Left hindlimb (tissue), 1 donor: ENCODE measurements at regions not wholly inside any gene's neighbourhood (a gene's known extent, or its start where the extent isn't known, plus 50 kb on each side); places are given as distances from the start of the nearest gene placed in this dataset.
A peak's percentile ranks its signal among the peaks of the same experiment; 100 is the strongest.

Source experiments
- DNase-seq: peaks from one replicate; pipeline ENCODE4 v3.0.0-alpha.2; 2018

DNA sequence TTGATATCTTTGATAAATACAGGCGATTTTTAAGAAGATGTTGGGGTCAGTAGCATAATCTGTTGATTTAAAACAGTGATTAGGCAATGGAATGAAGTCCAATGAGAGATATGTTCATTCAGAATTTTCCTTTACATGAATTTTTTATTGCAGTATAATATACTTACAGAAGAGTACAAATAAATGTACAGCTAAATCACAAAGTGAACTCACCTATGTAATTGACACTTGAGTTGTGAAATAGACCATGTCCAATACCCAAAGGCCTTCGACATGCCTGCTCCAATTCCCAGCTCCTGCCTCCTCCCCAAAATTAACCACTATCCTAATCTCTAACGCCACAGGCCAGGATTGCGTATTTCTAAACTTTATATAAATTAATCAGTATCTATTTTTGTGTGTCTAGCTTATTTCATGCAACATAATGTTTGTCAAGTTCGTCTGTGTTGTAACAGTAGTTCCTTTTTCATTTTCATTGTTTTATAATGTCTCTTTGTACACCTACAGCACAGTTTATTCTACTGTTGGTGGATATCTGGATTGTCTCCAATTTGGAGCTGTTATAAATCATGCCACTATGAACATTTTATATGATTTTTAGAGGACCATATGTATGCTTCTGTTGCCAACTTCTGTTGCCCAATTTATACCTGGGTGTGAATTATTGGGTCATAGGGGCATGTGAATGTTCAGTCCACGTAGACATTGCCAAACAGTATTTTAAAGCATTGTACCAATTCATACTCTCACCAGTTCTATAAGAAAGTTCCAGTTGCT is 208.3 kb downstream of the TLE1 start:
- DNase-seq, result no peak

DNA sequence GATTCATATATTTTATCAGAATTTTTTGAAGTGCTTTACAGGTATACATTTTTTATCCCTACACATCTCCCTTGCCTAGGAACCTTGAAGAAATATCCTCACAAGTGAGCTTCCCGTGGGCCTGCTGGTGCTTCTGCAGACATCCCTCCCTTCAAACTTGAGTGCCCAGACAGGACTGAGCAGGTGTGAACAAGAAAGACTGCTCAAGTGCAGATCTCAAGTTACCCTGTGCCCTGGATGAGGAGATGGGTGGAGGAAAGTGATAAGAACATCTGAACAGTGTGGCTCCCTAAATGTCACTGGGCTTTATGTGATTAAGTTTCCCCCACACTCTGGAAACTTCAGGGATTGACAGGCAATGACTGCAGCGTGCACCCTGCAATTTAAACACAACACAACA is 209.8 kb downstream of the TLE1 start:
- DNase-seq, result no peak

DNA sequence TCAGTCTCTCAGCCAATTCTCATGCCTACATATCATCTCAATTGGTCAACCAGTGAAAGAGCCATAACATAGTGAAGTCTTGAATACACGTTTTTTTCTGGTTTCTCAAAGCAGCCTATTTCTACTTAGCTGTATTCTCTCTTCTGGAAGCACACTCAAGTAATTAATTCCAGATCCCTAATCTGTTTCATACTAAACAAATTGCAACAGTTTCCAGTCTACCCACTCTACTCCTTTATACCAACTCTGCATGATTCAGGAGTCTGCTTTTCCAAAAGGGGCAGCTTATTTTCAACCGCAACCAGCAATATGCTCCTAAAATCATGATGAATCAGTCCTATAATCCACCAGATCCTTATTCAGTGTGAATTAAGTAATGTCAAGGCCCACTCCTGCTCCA is 211.7 kb downstream of the TLE1 start:
- no peak for DNase-seq

DNA sequence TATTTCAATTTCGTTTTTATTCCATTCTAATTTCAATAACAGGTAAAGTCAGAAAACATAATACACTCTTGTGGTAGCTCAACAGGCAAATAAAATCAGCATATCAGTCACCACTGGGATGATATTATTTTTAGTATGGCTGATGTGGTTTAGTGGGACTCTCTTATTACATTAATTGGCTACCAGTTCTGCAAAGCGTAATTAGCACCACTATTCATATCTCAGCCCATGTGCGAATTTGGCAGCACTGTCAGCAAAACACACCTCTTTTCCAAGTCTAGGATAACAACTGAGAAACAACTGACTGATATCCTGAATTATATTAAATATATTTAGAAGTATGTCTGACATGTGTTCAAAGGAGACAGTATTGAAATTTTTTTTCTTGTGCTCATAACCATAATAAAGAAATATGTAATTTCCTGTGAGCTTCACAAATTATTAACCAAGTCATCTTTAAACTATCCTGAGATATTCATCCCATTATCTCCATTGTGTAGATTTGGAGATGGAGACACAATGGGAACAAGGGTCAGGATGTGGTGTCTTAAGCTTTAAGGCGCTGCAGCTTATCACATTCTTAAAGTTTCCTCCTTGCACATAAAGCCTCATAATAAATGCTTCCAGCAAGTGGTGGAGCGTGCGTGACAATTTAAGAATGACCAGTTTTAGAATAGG is 212.4 kb downstream of the TLE1 start:
- no peak for DNase-seq

DNA sequence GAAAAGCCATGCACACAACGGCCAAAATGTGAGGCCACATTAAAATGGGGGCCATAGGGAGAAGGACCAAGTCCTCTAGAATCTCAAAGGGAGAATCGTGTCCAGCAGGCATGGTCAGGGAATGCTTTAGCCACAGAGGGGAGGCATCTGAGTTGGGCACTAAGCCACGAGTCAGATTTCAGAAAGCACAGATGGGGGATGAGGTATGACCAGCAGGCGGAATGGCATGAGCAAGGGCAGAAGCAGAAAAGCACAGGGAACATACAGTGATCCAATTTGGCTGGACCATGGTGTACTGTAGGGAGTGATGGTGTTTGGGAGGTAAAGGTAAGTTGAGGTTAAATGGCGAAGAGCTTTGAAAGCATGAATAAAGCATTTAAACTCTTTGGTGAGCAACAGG is 214.6 kb downstream of the TLE1 start:
- DNase-seq, result no peak

DNA sequence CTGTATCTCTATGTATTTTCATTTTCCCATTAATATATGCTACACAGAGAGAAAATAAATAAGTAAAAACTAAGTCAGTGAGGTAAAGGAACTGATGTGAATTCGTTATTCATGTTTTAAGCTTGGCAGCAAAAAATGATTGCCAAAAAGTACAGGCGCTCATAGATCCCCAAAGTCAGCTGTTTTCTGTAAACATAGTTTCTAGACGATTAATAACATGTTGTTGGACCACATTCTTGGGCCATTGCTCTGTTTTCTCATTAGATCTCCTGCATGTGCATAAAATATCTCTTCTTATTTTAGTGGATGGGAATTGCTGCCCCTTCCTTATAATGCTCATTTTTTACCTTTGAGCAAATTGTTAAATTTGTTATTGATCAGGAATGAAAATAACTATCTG is 215.2 kb downstream of the TLE1 start:
- no peak for DNase-seq

DNA sequence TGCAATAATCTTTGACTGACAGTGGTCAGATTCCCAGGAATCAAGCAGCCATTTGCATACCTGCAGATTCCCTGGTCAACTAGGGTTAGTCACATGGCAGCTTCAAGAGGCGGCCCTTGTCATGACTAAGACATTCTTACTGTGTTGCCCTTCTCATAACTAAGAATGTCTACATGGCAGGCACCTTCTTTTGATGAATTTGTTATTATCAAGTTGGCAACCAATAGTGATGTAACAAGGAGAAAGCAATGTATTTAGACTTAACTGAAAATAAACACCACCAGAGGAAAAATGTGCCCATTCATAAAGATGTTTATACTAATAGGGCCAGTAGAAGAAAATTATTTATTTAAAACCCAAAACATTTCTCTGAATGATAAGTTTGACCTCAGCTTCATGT is 215.6 kb downstream of the TLE1 start:
- no peak for DNase-seq

DNA sequence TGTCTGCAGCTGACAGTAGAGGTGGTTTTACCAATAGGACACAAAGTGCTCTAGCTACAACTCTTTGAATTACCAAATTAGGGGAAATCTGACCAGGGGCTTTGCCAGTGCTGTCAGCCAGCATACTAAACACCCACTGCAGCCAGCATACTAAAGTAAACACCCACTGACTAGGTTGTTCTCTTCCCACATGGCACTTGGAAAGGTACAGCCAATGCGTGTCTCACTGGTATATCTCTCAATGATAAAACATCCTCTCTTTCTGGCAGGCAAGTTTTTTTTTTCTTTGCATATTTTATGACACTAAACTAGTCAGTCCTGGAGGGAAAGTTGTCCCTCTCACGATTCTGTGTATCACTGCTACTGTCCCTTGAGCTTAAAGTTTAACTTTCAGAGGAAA is 216.1 kb downstream of the TLE1 start:
- DNase-seq, result no peak

DNA sequence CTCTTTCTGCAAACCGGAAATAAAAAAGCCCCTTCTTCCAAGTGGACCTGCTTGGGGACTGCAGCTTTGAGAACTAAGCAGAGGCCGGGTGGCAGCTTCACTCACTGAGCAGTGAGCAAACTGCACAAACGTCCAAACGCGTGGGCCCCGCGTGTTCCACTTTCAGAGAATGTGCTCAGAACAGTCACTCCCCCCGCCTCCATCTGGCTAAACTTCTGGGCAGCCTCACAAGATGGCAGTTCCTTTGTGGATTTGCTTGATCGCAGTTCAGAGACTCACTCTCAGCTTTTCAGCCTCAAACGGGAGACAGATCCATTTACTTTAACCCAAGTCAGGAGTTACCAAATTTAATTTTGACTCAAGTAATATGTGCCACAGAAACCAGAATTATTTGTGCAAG is 216.6 kb downstream of the TLE1 start:
- DNase-seq, result no peak

DNA sequence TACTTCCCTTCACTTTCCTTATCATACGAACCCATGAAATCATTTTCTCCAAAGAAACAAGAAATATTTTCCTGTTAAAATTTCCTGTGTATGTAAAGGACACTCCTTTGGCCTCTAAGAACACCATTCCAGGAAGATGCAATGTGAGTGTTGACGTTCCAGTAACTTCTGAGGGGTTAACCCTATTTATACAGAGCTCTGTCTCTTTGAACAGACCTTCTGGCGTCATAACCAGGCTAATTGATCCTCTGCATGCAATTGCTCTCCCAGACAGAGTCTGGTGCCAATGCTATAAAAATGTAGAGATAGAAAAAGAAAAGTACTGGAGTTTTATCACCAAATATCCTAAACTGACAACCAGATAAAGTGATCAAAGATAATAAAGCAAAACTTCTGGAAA is 218.5 kb downstream of the TLE1 start:
- DNase-seq, result no peak

DNA sequence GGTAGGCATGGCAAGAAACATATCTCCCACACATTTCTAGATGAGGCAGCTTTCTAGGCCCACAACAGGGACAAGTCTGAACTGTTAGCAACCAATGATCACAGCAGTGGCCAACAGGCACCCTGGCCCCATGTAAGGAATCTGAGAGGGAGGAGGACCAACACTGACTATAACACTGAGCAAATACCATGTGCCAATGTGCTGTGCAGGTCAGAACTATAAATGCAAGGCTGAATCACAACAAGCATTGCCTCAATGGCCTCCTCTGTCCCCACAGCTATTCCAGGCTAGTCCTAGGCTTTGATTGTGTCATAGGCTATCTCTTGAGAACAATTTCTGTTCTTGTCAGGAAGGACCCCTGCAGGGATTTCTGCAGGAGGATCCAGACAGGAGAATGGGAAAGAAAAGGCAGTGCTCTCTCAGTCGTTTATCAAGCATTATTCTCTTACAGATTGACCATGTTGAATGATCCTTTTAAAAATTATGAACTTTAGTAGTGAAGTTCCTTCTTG is 221.2 kb downstream of the TLE1 start:
- no peak for DNase-seq

DNA sequence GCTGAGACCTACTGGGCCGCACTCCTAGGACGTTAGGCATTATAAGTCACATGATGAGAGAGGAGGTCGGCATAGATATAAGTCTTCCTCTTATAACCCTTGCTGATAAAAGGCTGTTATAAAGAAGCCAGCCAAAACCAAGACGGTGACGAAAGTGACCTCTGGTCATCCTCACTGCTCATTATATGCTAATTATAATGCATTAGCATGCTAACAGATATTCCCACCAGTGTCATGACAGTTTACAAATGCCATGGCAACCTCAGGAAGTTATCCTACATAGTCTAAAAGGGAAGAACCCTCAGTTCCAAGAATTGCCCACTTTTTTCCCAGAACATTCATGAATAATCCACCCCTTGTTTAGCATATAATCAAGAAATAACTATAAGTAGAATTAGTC is 222.4 kb downstream of the TLE1 start:
- DNase-seq, result no peak

DNA sequence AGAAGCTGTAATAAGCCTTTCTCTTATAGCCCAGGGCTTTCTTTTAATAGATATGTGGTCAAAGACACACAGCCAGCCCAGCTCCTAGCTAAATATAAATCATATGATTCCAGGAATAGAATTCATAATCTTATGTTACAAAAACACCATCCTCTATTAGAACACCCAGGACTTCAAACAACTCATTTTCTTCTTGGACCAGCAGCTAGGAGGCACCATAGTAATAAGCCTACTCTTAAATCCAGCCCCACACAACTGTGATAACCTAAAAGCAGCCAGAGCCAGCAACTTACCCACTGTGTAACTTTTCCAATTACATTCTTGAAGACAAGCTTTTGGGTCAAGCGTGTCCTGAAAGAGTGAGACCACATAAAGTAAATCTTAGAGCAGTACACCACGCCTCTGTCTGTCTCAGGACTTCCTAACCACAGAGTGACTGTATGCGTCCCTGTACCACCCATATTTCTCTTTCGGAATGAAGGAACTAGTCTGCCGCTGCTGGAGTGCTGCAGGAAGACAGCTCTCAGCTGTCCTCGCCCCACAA is 223.8 kb downstream of the TLE1 start:
- DNase-seq, result peak; percentile 41

DNA sequence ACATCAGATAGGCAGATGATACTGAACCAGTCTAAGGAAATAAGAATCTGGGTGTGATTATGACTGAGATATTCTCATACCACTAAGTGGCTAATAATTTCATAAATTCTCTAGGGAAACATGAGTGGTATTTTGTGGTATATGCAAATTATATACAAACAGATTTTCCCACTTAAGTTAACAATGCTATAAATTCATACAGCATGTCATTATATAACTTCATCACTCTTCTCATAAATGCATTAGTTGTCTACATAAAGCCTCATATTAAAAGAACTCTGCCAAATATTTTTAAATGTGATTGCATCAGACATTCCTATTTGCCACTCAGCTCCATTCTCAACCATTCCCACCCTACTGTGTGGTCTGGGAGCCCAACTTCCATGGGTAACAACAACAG is 226.5 kb downstream of the TLE1 start:
- no peak for DNase-seq

DNA sequence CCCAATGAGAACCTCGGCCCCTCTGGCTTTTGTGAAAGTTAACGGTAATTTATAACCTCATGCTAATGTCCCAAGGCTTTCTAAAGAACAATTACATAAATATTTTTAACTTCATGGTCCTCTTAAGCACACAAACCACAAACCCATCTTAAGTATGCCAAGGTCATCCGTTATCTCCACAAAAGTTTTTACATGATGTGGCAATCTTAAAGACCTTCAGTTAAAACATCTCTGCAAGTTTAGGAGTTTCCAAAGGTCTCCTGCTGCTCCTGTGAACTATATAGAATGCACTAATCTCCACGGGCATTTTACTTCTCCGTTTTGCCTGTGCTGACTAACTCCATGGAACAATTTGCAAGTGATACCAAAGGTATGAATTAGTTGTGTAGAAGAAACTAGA is 228.2 kb downstream of the TLE1 start:
- DNase-seq, result no peak

DNA sequence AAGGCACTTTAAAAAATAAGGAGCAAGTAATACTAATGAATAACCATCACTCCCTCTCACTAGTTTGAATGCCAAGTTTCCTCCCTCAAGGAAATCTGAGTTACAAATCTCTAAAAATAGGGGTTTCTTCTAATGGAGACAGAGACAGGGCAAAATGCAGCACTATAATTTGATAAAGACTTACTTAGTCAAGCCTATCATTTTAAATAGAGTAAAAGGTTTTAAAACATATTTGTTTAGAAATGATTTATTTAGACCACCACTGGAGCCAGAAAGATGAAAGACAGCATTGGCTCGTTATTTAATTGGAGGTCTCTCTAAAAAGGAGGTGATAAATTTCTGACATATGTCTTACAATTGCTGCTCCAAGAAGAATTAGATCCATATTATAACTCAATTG is 228.7 kb downstream of the TLE1 start:
- no peak for DNase-seq

DNA sequence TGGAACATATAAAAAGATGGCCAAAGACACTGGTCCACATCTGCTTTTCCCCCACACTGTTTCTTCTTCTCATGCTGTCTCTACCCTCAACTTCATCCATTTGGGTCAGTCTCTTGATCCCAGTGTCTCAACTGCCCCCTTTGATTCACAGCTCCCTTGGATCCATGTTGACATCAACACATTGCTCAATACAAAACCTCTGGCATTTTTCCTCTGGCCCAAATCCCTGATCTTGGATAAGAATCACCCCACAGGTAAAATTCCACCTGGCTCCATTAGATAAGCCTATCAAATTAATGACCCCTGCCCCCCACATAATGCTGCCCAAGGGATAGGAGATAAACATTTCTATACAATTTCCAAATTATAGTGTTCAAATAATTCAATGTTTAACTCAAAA is 229.8 kb downstream of the TLE1 start:
- DNase-seq, result no peak

DNA sequence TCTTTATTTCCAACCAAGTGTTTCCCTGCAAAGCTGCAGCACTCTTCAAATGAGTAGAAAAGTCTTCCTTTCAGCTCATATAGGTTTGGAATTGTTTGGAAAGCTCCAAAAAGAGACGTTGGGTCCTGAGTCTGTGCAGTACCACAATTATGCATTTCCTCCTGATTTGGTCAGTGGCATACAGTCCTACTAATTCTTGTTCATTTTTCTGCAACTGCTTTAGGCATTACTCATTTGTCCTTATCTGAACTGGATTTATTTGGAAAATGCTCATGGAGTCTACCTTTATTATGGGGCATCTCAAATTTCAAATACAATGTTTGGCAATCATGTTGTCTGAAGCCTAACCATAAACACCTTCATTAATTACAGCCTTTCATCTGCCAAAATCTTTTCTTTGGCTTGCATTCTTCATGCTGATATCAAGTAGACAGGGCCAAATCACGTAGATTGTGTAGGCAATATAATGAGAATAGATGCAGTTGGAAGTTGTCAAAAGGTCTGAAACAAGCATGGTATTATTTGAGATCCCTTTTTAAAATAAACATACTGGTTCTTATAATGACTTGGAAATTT is 232.8 kb downstream of the TLE1 start:
- DNase-seq, result no peak

DNA sequence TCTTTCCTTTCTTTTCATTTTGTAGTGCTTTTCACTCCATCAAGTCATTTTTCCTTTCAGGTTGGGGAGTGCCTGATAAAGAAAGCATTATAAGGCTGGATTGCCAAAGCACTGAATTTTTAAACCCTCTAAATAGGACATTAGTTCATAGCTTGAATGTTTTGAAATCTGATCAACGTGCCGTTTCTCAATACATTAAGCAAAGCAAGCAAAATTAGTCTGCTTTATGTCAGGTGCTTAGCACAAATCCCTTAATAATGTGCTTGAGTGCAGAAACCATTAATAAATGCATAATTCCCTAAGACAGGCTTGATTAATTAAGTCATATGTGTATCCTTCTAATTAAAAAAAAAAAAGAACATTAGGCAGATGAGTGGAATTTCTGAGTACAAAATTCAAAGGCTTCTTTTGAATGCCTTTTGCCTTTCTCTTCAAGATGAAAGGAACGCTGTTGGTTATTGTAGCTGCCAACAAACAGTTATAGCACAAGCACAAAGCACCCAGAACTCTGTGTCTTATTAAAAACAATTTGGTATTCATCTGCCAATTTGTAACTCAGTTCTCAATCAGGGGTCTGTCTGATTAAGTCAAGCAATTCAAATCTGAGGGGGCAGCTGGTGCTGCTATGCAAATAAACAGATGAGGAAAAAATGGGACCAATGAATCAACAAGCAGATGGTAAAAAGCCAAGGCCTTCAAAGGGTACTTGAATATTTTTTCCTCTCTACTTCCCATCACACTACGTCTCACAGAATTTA is 233.7 kb downstream of the TLE1 start:
- no peak for DNase-seq

DNA sequence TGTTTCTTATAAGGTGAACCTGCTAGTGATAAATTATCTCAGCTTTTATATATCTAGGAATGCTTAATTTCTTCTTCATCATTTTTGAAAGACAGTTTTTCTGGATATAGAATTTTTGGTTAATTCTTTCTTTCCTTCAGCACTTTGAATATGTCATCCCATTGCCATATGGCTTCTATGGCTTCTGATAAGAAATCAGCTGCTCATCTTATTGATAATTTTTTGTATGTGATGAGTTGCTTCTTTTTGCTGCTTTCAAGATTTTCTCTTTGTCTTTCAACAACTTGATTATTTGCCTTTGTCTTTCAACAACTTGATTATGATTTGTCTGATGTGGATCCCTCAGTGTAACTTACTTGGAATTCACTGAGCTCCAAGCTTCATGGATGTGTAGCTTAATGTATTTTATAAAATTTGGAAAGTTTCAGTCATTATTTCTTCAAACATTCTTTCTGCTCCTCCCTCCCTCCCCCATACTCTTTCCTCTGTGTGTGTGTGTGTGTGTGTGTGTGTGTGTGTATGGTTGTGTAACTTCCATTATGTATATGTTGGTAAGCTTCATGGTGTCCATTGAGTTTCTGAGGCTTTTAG is 243.9 kb downstream of the TLE1 start:
- DNase-seq, result no peak

DNA sequence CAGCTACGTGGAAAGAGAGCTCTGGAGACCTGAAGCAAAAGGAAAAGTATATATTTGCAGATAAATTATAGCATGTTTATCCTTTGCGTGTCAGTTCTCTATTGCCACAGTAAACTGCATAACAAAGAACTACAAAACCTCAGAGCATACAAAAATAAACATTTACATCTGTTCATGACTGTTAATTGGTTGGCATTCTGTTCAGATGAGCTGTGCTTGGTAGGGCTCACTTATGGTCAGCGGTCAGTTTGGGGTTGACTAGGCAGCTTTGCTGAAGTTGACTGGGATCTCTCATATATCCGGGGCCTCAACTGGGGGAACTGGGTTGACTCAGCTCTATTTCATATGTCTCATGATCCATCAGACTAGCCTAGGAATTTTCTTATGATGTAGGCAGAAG is 257.7 kb downstream of the TLE1 start:
- no peak for DNase-seq

DNA sequence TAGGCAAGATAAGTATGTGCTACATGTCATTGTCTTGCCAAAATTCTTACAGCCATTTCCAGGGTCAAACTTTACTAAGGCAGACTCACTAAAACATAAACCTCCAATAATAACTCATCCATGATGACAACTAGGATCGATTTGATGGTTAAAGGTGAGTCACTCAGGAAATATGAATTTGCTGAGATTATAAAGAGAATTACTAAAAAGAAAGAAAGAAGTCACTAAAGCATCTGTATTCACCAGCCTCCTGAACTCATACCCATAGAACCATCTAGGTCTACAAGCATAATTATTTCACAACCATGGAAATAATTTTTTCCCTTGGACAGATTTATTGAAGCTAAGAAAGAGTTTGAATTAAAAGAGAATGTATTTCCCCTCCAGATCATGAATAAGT is 258.6 kb downstream of the TLE1 start:
- no peak for DNase-seq

DNA sequence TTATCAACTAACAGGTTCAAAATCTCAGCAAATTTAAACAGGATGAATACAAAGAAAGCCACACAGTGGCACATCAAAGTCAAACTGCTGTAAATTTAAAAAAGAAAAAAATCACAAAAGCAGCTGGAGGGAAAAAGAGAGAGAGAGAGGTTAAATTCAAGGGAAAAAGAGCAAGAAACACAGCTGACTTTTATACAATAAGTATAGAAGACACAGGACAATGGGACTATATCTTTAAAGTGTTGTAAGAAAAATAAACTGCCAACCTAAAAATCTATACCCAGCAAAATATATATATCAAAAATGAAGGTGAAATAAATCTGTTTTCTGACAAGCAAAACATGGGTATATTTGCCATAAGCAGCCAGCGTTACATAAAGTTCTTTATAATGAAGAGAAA is 261.5 kb downstream of the TLE1 start:
- no peak for DNase-seq
